Psoas muscle (tissue), 7 donors: ENCODE measurements at regions not wholly inside any gene's neighbourhood (a gene's known extent, or its start where the extent isn't known, plus 50 kb on each side); places are given as distances from the start of the nearest gene placed in this dataset.

ENCODE experiments used
- ATAC-seq, 4 donors: fragments of 200-7000 bp; cut with Tn5 transposase; one replicate each; pipeline ENCODE4 v1.9.1; 2020; ENCODE audit warnings: moderate library complexity in 3 of 4, mild to moderate bottlenecking in 2 of 4
- DNase-seq, 2 donors: peaks; one replicate each; pipeline ENCODE4 v3.0.0-alpha.2; 2020
- H3K27ac ChIP-seq: fragments of 200-600 bp; one replicate; pipeline ENCODE4 v1.8.0; 2022
- H3K27me3 ChIP-seq, 3 donors: fragments of 200-600 bp in 1 of 3; one replicate each; pipeline versions ENCODE4 v1.6.1 to v1.8.0; 2013 to 2022; ENCODE audit warnings: low read length in 2 of 3, mild to moderate bottlenecking in 2 of 3, moderate library complexity in 1 of 3; ENCODE audit not compliant: insufficient read depth in 3 of 3
- H3K36me3 ChIP-seq, 2 donors: fragments of 200-600 bp in 1 of 2; one replicate each; pipeline versions ENCODE4 v1.6.1 to v1.8.0; 2013 to 2022; ENCODE audit warnings: low read depth in 1 of 2, mild to moderate bottlenecking in 1 of 2, moderate library complexity in 1 of 2; ENCODE audit not compliant: insufficient read depth in 1 of 2
- H3K4me1 ChIP-seq: fragments of 200-600 bp; one replicate; pipeline ENCODE4 v1.8.0; 2022
- H3K4me3 ChIP-seq: fragments of 200-600 bp; one replicate; pipeline ENCODE4 v1.8.0; 2022; ENCODE audit warnings: mild to moderate bottlenecking
- H3K9me3 ChIP-seq: fragments of 200-600 bp; one replicate; pipeline ENCODE4 v1.8.0; 2022
- WGBS, 3 donors: extraction: QIAGEN DNeasy Blood & Tissue Kit; methylation state at CpG; one replicate each; pipeline versions ENCODE4 v1.1.6 to v1.1.7; 2013; 5-methylcytosine and 5-hydroxymethylcytosine counted together
- intact Hi-C, 2 donors: fragments of 100-400 bp; cut with DNase I; formaldehyde crosslinking; loops; one replicate each; pipeline versions ENCODE4 v1.11.0 to v1.14.2; 2022
- TF ChIP-seq, protein P1 (sequence below): fragments of 200-600 bp; IDR thresholded peaks from one replicate; pipeline ENCODE4 v1.8.0; 2022; ENCODE audit warnings: antibody characterized with exemption
- donor health status: healthy with polysubstance abuse.
- donor health status: DM: no; HTN: no; CAD: no; lungs with moderate emphysema.
- donor health status: Bipolar disorder and iron deficiency.
- donor health status: healthy.
- donor health status: DM: yes; HTN: yes; CAD: no.
- donor health status: DM: no; HTN: no; CAD: no.
- donor health status: DM: yes; HTN: yes; CAD: no.

DNA sequence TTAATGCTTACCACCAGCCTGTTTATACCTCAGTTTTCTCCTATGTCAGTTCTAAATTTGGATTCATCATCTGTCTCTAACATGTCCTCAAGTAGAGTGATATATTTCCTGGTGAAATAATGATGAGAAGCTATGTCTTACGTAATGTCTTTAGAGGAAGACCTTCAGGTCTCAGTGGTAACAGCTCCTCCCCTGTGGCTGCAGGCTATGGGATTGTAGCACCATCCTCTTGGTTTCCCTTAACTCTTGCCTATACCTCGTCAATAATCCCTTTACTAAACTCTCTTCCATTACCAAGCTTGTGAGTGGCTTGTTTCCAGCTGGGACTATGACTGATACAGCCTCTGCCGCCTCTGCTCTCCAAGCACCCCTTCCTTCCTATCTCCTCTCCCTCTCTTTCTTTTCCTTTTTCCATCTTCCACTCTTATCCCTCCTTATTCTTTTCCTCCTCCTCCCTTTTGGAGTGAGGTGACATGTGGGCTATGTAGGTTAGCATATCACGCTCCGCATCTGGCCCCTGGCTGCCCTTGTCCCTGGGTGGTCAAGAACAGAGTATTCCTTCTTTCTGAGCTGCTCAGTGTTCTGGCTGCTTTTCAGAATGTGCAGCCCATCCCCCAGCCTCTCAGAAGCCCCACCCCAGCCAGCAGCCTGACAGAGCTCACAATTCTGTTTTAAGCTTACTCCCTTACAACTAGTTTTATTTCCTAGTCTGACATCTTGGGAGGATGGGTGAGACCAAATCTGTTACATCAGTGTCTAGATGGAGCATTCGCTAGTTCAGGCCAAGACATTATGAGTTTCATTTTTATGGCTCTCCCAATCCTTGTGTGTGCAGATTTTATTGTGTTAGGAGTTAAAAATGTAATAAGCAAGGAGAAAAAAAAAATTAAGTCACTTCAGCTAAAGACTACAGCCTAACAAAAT lies 75.0 kb upstream of the RNU6-1 start:
- Histone ChIP-seq H3K27me3 (no peaks in the 10 kb centered on the region), H3K9me3 (peaks cover 5% of the 10 kb centered on the region), H3K4me3 (no peak overlapping the region), H3K4me1 (peaks cover 19% of the 10 kb centered on the region), H3K27ac (peak overlapping the region; percentile 74), H3K36me3 (no peaks in the 10 kb centered on the region)
- TF ChIP-seq, protein P1, sequence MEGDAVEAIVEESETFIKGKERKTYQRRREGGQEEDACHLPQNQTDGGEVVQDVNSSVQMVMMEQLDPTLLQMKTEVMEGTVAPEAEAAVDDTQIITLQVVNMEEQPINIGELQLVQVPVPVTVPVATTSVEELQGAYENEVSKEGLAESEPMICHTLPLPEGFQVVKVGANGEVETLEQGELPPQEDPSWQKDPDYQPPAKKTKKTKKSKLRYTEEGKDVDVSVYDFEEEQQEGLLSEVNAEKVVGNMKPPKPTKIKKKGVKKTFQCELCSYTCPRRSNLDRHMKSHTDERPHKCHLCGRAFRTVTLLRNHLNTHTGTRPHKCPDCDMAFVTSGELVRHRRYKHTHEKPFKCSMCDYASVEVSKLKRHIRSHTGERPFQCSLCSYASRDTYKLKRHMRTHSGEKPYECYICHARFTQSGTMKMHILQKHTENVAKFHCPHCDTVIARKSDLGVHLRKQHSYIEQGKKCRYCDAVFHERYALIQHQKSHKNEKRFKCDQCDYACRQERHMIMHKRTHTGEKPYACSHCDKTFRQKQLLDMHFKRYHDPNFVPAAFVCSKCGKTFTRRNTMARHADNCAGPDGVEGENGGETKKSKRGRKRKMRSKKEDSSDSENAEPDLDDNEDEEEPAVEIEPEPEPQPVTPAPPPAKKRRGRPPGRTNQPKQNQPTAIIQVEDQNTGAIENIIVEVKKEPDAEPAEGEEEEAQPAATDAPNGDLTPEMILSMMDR = no peak
- intact Hi-C loops = no loop called here
- ATAC-seq (peak; percentile 49 to 69 (median 68)), DNase-seq (peak; percentile 39 to 75)
- WGBS, 3 donors = 20 to 43% (median 23%) methylated on average over 6 of the region's 6 CpGs

DNA sequence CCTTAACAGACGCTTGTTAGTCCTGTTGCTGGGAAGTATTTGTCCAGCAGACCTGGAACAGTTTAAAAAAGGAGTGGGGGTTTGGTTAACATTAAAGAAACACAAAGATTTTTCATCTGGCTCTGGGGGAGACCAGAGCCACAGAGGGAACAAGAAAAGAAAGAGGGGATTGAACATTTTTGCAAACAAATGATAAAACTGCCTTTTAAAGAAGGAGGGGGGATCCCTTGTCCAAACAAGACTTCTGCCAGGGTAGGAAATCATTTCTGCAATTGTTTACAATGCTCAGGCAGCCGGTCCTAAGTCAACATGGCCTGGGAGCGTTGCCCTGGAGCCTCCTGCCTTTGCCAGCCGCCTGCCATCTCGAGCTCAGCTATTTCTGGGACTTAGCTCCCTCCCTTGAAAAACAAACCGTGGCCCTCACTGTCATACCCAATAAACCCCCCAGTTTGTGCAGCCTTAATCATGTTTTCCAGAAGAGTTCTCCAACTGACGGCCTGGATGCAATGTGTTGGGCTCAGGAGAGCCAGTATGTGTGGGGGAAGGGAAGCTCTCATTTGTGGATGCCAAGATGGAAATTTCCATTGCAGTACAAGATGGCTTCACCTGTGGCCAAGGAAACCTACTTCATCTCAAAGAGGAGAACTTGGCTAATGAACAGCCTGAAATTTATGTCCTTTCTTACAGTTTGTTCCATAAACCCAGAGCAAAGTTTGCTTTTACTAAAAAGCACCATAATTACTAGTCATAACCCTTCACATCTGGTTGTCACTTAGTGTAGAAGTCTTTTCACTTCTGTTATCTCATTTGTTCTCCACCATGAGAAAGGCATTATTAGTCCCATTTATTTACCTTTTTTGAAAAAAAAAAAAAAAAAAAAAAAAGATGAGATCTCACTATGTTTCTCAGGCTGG lies 75.9 kb upstream of the RNU6-1 start:
- Histone ChIP-seq H3K4me1 (peaks cover 19% of the 10 kb centered on the region), H3K36me3 (no peaks in the 10 kb centered on the region), H3K27me3 (no peaks in the 10 kb centered on the region), H3K9me3 (no peaks in the 10 kb centered on the region), H3K27ac (peak overlapping the region; percentile 74), H3K4me3 (no peak overlapping the region)
- intact Hi-C loops = no loop called here
- ATAC-seq (peak; percentile 32 to 63 (median 40)), DNase-seq (peak; percentile 25 to 62)
- WGBS, 3 donors = 16 to 25% (median 17%) methylated on average over 7 of the region's 7 CpGs
- TF ChIP-seq, protein P1 = no peak

DNA sequence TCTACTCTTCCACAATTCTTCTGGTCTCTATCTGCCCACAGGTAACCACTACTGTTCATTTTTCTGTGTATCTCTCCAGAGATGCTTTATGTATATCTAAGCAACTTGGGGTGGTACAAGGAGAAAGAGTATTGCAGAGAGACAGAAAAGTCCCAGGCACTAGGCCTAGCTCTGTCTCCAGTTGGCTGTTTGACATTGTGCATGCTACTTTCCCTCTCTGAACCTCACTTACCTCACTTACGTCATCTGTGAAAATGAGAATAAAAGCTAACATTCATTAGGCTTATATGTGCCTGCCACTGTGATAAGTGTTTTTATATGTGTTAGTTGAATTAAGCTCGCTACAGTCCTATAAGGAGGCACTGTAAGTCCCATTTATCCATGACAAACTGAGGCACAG lies 76.7 kb upstream of the RNU6-1 start:
- intact Hi-C loops = no loop called here
- Histone ChIP-seq H3K27ac (peak overlapping the region; percentile 74), H3K9me3 (no peaks in the 10 kb centered on the region), H3K4me1 (peaks cover 19% of the 10 kb centered on the region), H3K36me3 (no peaks in the 10 kb centered on the region), H3K27me3 (no peaks in the 10 kb centered on the region), H3K4me3 (no peak overlapping the region)
- ATAC-seq = no peak
- 46 to 52% (median 48%) methylated on average over 2 of the region's 2 CpGs for WGBS, 3 donors
- DNase-seq = no peak
- TF ChIP-seq, protein P1 = no peak

DNA sequence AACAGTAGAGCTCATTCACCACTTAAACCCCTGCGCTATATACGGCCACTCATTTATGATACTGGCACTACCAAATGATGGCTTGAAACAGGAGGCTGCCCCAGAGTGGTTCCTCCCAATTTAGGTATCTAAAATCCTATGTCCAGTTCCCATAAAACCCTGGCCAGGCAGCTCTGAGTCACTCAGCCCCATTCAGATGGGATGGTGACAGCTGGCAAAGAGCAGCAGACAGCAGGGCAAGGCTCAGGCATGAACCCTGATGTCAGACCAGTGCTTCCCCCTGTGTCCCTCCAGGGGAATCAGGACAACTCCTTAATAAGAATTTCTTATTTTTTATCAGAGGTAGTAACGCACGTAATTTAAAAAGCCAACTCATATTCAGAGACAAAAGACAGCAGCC lies 77.2 kb upstream of the RNU6-1 start:
- no peaks in the 10 kb centered on the region for H3K27me3 ChIP-seq
- peak; percentile 91 to 96 (median 93) for ATAC-seq
- H3K9me3 ChIP-seq = no peaks in the 10 kb centered on the region
- TF ChIP-seq, protein P1 = peak; percentile 24
- WGBS, 3 donors = 44 to 62% (median 59%) methylated on average over 4 of the region's 4 CpGs
- no peaks in the 10 kb centered on the region for H3K36me3 ChIP-seq
- peaks cover 19% of the 10 kb centered on the region for H3K4me1 ChIP-seq
- intact Hi-C loops = no loop called here
- H3K4me3 ChIP-seq = no peak overlapping the region
- H3K27ac ChIP-seq = peak overlapping the region; percentile 74
- DNase-seq = peak; percentile 60 to 82
